Naive B cell (primary cell): ENCODE measurements at regions not wholly inside any gene's neighbourhood (a gene's known extent, or its start where the extent isn't known, plus 50 kb on each side); places are given as distances from the start of the nearest gene placed in this dataset.

ENCODE experiments used
- ATAC-seq, 2 donors: fragments of 150-1000 bp; cut with Tn5 transposase; 2 replicates each; pipeline ENCODE4 v1.10.0; 2021; ENCODE audit warnings: low read depth in 2 of 2, mild to moderate bottlenecking in 2 of 2, moderate library complexity in 2 of 2
- DNase-seq: peaks from one replicate; pipeline ENCODE4 v3.0.0; 2022
- H3K27ac Mint-ChIP-seq, 6 donors: one replicate each; pipeline ENCODE4 v1.8.0; 2020 to 2022; ENCODE audit warnings: mild to moderate bottlenecking in 6 of 6, mixed read lengths in 6 of 6, moderate library complexity in 5 of 6, inconsistent platforms in 2 of 6
- H3K27me3 Mint-ChIP-seq, 3 donors: one replicate each; pipeline ENCODE4 v1.8.0; 2021 to 2022; ENCODE audit warnings: mixed read lengths in 3 of 3, mild to moderate bottlenecking in 1 of 3
- H3K36me3 Mint-ChIP-seq, 2 donors: one replicate each; pipeline ENCODE4 v1.8.0; 2020 to 2022; ENCODE audit warnings: mixed read lengths in 2 of 2, inconsistent platforms in 1 of 2, mild to moderate bottlenecking in 1 of 2
- H3K4me1 Mint-ChIP-seq, 3 donors: one replicate each; pipeline ENCODE4 v1.8.0; 2020 to 2022; ENCODE audit warnings: mixed read lengths in 3 of 3, inconsistent platforms in 1 of 3, mild to moderate bottlenecking in 1 of 3, moderate library complexity in 1 of 3
- H3K4me3 Mint-ChIP-seq, 8 donors: one replicate each; pipeline ENCODE4 v1.8.0; 2020 to 2022; ENCODE audit warnings: mild to moderate bottlenecking in 8 of 8, mixed read lengths in 8 of 8, moderate library complexity in 8 of 8, inconsistent platforms in 2 of 8
- H3K9me3 Mint-ChIP-seq, 7 donors: one replicate each; pipeline ENCODE4 v1.8.0; 2020 to 2022; ENCODE audit warnings: mixed read lengths in 7 of 7, mild to moderate bottlenecking in 5 of 7, inconsistent platforms in 2 of 7, moderate library complexity in 1 of 7

DNA sequence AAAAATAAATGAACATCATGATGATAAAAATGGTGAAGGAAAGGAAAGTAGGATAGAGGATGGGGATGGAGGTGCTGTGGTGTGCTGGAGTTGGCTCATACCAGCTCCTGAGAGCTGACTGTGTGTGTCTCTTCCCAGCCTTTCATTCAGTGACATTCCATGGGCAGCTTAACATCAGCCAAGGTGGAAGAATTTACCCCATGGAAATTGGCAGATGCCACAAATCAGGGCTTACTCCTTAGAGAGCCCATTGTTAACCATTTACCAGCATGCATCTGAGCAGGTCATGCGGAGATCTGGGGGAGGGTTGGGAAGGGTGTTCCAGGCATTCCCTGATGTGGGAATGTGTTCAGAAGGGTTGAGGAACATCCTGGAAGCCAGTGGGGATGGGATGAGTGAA is 164.7 kb upstream of the MYL2 start:
- Mint-ChIP-seq H3K9me3 (no peaks in the 10 kb centered on the region), H3K27me3 (peaks cover 8 to 28% (median 19%) of the 10 kb centered on the region in 3 donors), H3K4me3 (no peak overlapping the region), H3K36me3 (no peaks in the 10 kb centered on the region), H3K4me1 (peaks cover 11 to 30% (median 15%) of the 10 kb centered on the region in 3 donors), H3K27ac (peak overlapping the region in 1 of 6 donors; percentile 60)
- ATAC-seq (no peak), DNase-seq (no peak)

DNA sequence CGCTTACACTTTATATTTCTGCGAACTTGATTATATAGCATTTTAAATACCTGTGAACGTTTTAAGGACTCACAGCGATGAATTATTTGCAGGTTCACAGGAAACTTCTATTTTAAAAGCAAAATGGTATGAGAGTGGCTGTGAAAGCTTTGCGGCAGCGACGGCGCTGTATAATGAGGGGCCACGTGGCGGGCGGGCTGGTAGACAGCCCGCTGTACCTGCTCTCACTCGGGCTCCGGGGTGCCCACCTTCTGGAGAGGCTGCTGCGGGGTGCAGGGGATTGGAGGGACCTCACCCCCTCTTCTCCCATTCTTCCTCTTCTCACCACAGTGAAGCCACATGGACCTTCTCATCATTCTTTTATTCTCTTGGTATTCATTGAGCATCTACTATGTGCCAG is 164.2 kb upstream of the MYL2 start:
- Mint-ChIP-seq H3K9me3 (no peaks in the 10 kb centered on the region), H3K36me3 (no peaks in the 10 kb centered on the region), H3K4me1 (peaks cover 7 to 26% (median 10%) of the 10 kb centered on the region in 3 donors), H3K27me3 (peaks cover 8 to 28% (median 19%) of the 10 kb centered on the region in 3 donors), H3K27ac (no peak overlapping the region), H3K4me3 (no peak overlapping the region)
- DNase-seq = no peak
- ATAC-seq = no peak

DNA sequence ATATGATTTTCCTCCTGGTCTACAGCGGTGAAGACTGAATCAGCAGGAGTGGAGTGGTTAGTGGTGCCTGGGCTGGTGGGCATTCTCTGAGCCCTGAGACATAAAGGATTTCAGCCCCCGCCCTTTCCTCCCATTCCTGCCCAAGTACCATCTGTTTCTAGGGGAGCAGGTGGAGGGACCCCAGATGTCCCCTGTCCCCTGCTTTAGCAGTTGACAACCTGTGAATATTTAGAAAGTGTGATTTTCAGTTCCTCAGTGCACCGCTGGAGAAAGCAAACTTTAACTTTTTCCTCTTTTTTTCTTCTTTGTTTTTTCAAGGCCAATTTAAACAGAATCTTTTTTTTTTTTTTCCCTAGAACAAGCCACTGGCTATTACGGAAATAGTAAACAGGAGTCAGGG is 163.8 kb upstream of the MYL2 start:
- Mint-ChIP-seq H3K4me3 (peak overlapping the region in 1 of 8 donors; percentile 45), H3K27ac (no peak overlapping the region), H3K27me3 (peaks cover 4 to 28% (median 19%) of the 10 kb centered on the region in 3 donors), H3K36me3 (no peaks in the 10 kb centered on the region), H3K4me1 (peaks cover 4 to 22% (median 9%) of the 10 kb centered on the region in 3 donors), H3K9me3 (no peaks in the 10 kb centered on the region)
- no peak for DNase-seq
- ATAC-seq = no peak

DNA sequence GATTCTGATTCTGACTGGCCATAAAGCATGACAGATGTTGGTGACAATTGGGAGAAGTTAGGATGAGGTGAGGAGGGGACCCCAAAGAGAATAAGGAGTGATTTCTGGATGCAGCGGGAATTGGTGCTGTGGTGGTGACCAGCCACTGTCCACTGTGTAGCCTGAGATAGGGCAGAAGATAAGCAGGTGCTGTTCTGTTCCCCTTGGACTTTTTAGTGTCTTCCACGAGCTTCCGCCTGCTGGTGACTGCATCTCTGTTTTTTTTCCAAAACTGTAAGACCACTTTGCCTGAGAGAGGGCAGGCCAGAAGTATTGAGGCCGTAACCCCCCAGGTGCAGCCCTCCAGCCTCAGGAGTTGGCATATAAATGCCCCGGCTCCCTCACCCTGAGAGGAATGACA is 161.2 kb upstream of the MYL2 start:
- no peaks in the 10 kb centered on the region for H3K36me3 Mint-ChIP-seq
- peaks cover 4 to 23% (median 21%) of the 10 kb centered on the region in 3 donors for H3K27me3 Mint-ChIP-seq
- H3K4me3 Mint-ChIP-seq = no peak overlapping the region
- peaks cover 0 to 22% (median 8%) of the 10 kb centered on the region in 3 donors for H3K4me1 Mint-ChIP-seq
- no peaks in the 10 kb centered on the region for H3K9me3 Mint-ChIP-seq
- ATAC-seq (no peak), DNase-seq (no peak)
- no peak overlapping the region for H3K27ac Mint-ChIP-seq

DNA sequence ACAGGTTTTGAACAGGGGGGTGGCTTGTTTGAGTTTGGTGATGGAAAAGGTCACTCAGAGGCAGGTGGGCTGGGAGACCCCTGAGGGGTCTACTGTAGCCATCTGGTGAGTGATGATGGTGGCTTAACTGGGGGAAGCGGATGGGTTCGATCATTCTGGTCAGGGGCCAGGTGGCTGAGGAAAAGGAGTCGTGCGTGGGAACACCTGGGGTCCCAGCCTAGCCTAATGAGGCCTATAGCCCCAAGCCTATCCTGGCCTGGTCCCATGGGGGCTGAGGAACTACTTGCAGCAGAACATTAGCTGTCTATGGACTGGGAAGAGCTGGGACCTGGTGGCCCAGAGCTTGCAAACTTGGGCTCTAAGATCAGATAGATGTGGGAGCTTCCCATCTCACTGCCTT is 158.4 kb upstream of the MYL2 start:
- Mint-ChIP-seq H3K4me1 (peaks cover 0 to 18% (median 5%) of the 10 kb centered on the region in 3 donors), H3K9me3 (no peaks in the 10 kb centered on the region), H3K27ac (no peak overlapping the region), H3K4me3 (no peak overlapping the region), H3K27me3 (peaks cover 9 to 30% (median 21%) of the 10 kb centered on the region in 3 donors), H3K36me3 (no peaks in the 10 kb centered on the region)
- DNase-seq (no peak), ATAC-seq (no peak)

DNA sequence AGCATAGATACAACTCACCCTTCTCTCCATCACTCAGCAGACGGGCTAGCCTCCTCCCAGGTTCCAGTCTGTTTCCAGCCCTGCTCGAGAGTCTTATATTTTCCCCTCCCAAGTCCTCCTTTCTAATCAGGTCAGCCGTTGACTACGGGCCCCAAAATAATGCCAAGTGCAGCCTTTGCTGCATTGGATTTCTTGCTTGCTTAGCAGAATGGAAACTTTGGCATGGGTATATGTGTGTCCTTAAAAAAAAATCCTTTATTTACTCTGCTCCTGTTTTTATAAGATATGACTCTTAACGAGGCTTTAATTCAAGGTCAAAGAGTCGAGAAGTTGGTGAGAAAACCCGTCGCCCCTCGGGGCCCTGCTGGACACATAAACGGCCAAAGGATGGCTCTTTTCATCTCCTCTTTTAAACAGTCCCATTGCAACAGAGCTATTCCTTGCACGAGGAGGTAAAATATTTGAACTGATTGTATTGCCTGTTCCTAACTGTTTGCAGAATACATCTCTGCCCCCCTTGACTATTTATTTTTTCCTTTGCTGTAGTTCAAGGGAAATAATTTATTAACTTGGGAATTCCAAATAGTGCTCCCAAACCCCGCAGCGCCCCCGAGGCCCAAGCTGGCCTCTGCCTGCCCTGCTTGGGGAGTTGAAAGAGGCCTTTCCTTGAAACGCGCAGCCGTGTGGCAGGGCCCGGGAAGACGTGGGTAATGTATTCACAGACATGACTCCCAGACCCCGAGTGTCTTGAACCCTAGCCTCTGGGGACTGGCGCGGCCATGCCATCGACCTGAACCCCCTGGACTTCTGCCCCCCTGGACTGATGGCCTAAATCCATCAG is 156.5 kb upstream of the MYL2 start:
- ATAC-seq = no peak
- H3K9me3 Mint-ChIP-seq = peaks cover 0 to 2% (median 0%) of the 10 kb centered on the region in 7 donors
- peaks cover 0 to under 1% (median 0%) of the 10 kb centered on the region in 3 donors for H3K4me1 Mint-ChIP-seq
- no peak overlapping the region for H3K4me3 Mint-ChIP-seq
- H3K27me3 Mint-ChIP-seq = peaks cover 18 to 23% (median 22%) of the 10 kb centered on the region in 3 donors
- no peaks in the 10 kb centered on the region for H3K36me3 Mint-ChIP-seq
- DNase-seq = no peak
- no peak overlapping the region for H3K27ac Mint-ChIP-seq

DNA sequence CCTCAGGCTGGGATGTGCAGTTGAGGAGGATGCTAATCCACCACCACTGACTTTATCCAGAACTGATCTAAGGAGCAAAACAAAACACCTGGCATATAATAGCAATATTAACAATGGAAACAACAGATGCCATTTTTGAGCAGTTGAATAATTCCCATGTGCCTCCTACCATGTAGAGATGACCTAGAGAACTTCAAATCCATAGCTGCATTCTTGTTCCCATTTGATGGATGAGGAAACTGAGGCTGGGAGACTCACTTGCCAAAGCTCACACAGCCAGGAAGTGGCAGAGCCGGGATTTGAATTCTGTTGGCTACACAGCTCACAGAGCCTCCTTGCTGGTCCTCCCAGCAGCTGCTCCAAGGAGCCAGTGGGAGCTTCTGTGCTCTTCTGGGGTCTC is 155.8 kb upstream of the MYL2 start:
- Mint-ChIP-seq H3K9me3 (peaks cover 0 to 2% (median 0%) of the 10 kb centered on the region in 7 donors), H3K36me3 (no peaks in the 10 kb centered on the region), H3K27me3 (peaks cover 20 to 26% (median 25%) of the 10 kb centered on the region in 3 donors), H3K4me3 (no peak overlapping the region), H3K4me1 (no peaks in the 10 kb centered on the region), H3K27ac (no peak overlapping the region)
- no peak for DNase-seq
- ATAC-seq = no peak

DNA sequence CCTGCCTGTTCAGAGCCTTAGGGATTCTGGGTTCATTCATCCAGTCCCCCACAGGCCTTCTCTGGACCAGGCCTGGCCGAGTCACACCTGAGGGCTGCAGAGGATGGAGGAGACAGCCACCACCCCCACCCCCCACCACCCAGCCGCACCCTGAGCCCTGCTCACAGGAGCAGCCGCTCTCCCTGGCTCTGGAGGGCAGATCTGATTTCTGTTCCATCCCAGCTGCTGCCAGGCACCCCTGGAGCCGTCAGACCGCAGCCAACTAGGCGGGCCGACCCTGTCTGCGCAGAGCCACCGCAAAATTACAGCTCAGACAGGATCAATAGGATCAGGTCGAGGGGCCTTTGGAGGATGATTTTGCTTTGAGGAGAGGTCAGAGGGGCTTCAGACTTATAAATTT is 154.6 kb upstream of the MYL2 start:
- peaks cover 0 to 4% (median 0%) of the 10 kb centered on the region in 7 donors for H3K9me3 Mint-ChIP-seq
- H3K4me1 Mint-ChIP-seq = no peaks in the 10 kb centered on the region
- no peak overlapping the region for H3K4me3 Mint-ChIP-seq
- H3K27me3 Mint-ChIP-seq = peaks cover 21 to 37% (median 28%) of the 10 kb centered on the region in 3 donors
- H3K27ac Mint-ChIP-seq = no peak overlapping the region
- no peaks in the 10 kb centered on the region for H3K36me3 Mint-ChIP-seq
- ATAC-seq = no peak
- no peak for DNase-seq

DNA sequence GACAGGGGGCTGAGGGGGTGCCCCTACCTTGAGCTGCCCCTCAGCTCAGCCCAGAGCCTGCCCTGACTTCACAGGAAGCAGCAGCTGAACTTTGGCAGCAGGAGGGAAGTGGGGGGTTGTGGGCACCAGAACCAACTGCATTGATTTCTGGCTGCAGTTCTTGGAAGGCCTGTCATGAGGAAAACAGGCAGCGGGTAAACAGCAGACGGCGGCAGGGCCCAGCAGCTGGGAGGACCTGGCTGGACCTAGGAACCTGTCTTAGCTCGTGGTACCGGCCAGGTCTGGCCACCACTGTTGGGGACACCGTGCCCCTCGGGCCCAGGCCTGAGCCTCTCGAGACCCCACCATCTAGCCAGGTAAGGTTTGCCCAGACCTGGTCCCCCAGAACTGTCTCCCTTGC is 154.2 kb upstream of the MYL2 start:
- no peak overlapping the region for H3K27ac Mint-ChIP-seq
- ATAC-seq (no peak), DNase-seq (no peak)
- H3K27me3 Mint-ChIP-seq = peaks cover 21 to 37% (median 29%) of the 10 kb centered on the region in 3 donors
- peaks cover 0 to 4% (median 0%) of the 10 kb centered on the region in 7 donors for H3K9me3 Mint-ChIP-seq
- no peaks in the 10 kb centered on the region for H3K36me3 Mint-ChIP-seq
- H3K4me1 Mint-ChIP-seq = no peaks in the 10 kb centered on the region
- no peak overlapping the region for H3K4me3 Mint-ChIP-seq

DNA sequence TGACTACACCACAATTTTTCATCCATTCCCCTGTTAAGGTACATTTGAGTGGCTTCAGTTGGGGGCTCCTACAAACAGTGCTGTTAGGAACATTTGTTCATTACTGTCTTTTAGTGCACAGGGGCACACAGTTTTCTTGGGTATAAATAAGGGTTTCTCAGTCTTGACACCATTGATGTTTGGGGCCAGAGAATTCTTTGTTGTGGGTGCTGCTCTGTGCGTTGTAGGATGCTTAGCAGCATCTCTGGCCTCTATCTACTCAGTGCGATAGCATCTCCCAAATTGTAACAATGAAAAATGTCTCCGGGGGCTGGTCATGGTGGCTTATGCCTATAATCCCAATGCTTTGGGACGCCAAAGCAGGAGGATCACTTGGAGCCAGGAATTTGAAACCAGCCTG is 153.0 kb upstream of the MYL2 start:
- Mint-ChIP-seq H3K27ac (no peak overlapping the region), H3K27me3 (peaks cover 21 to 46% (median 39%) of the 10 kb centered on the region in 3 donors), H3K36me3 (no peaks in the 10 kb centered on the region), H3K4me1 (no peaks in the 10 kb centered on the region), H3K9me3 (peaks cover 0 to 4% (median 0%) of the 10 kb centered on the region in 7 donors), H3K4me3 (no peak overlapping the region)
- DNase-seq (no peak), ATAC-seq (no peak)

DNA sequence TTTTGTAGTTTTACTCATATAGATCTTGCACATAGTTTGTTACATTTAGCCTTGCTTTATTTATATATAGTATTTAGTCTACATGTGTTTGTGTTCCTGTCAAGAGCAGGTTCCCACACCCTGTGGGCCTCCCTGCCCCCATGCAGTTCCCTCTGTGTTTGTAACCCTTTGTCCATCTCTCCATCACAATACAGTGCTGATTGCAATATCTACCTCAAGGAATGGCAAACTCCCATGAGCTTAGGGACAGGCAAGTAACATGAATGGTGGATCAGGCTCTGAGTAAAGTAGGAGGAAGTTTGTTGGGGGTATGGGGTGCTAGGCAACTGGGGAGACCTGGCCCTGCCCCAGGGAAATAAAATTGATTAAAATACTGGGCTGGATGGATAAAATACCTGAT is 151.9 kb upstream of the MYL2 start:
- Mint-ChIP-seq H3K4me3 (no peak overlapping the region), H3K4me1 (peaks cover 0 to 3% (median 0%) of the 10 kb centered on the region in 3 donors), H3K9me3 (peaks cover 0 to 4% (median 0%) of the 10 kb centered on the region in 7 donors), H3K27ac (no peak overlapping the region), H3K27me3 (peaks cover 21 to 50% (median 46%) of the 10 kb centered on the region in 3 donors), H3K36me3 (no peaks in the 10 kb centered on the region)
- ATAC-seq = no peak
- no peak for DNase-seq

DNA sequence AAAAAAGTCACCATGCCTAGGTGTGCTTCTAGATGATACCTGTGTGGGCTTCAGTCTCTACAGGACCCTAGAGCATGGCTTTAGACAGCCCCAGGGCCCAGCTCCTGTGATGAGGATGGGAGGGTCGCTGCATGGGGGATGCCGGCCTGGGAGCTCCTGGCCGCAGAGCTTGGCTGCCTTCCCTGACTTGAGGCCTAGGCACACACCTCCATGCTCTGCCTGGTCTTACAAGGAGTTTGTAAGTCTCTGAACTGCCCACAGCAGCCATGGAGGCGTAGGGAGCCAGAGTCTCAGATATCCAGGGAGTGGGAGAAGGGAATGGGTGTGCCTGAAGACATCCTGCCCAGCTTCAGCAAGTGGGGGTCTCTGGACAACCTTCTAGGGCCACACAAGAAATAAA is 149.5 kb upstream of the MYL2 start:
- Mint-ChIP-seq H3K36me3 (no peaks in the 10 kb centered on the region), H3K27ac (no peak overlapping the region), H3K4me1 (peaks cover 0 to 3% (median 0%) of the 10 kb centered on the region in 3 donors), H3K9me3 (peaks cover 0 to 4% (median 0%) of the 10 kb centered on the region in 7 donors), H3K4me3 (no peak overlapping the region), H3K27me3 (peaks cover 16 to 46% (median 42%) of the 10 kb centered on the region in 3 donors)
- DNase-seq (no peak), ATAC-seq (no peak)

DNA sequence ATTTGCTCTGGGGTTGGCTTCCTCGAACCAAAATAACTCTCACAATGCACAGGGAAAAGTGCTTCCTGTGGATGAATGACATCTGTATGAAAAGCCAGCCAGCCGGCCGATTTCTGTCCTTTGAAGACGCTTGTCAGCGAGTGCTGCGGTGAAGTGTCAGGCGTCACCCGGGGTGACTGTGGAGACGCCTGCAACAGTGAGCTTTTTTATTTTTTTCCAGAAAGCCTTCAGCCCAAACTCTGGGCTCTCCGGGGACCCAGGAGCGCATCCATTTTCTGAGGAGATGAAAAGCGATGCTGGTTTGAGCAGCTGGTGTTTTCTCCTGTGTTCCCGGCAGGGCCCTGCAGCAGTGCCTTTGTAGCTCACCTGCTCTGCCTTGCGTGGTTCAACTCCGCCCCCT is 147.9 kb upstream of the MYL2 start:
- no peak overlapping the region for H3K27ac Mint-ChIP-seq
- no peak overlapping the region for H3K4me3 Mint-ChIP-seq
- H3K36me3 Mint-ChIP-seq = no peaks in the 10 kb centered on the region
- H3K27me3 Mint-ChIP-seq = peaks cover 15 to 45% (median 42%) of the 10 kb centered on the region in 3 donors
- DNase-seq (no peak), ATAC-seq (no peak)
- H3K9me3 Mint-ChIP-seq = peaks cover 0 to 4% (median 0%) of the 10 kb centered on the region in 7 donors
- peaks cover 0 to 3% (median 0%) of the 10 kb centered on the region in 3 donors for H3K4me1 Mint-ChIP-seq

DNA sequence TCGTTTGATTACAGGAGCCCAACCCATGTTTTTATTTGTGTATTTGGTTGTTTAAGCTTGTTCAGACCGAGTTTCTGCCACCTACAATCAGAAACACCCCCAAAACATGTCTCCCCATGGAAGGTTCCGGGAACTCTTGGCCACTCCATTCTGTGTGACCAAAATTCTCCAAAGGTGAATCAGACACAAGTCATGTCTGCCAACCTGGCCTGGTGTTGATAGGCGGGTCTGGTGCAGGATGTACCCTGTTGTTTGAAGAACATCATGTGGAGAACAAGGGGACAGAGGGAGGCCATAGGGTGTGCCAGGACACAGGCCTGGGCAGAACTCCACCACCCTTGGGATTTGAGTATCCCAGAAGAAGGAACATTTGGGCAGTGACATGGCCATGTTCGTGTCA is 147.1 kb upstream of the MYL2 start:
- no peak for ATAC-seq

More for the DNA sequence above, 147.1 kb upstream of the MYL2 start:
- H3K4me1 Mint-ChIP-seq = peaks cover 0 to 4% (median 3%) of the 10 kb centered on the region in 3 donors
- H3K27ac Mint-ChIP-seq = no peak overlapping the region
- H3K4me3 Mint-ChIP-seq = no peak overlapping the region
- H3K9me3 Mint-ChIP-seq = peaks cover 0 to 4% (median 0%) of the 10 kb centered on the region in 7 donors
- H3K27me3 Mint-ChIP-seq = peaks cover 8 to 43% (median 42%) of the 10 kb centered on the region in 3 donors
- H3K36me3 Mint-ChIP-seq = no peaks in the 10 kb centered on the region
- DNase-seq = no peak
